HCT116 (cell line): ENCODE measurements at regions not wholly inside any gene's neighbourhood (a gene's known extent, or its start where the extent isn't known, plus 50 kb on each side); places are given as distances from the start of the nearest gene placed in this dataset.

ENCODE experiments used
- CEBPB ChIP-seq: IDR thresholded peaks from 2 replicates; pipeline ENCODE4 v1.6.1; 2012; ENCODE audit warnings: low read depth
- CTCF ChIP-seq, 3 experiments: fragments of 200-600 bp in 1 of 3; sonication (generic) in 1 of 3; IDR thresholded peaks in 2 of 3; conservative IDR thresholded peaks in 1 of 3; 2 replicates each; pipeline ENCODE4 v1.5.1; 2012 to 2017; ENCODE audit warnings: low read depth in 2 of 3, low read length in 2 of 3, antibody characterized with exemption in 1 of 3, borderline replicate concordance in 1 of 3, control low read depth in 1 of 3, mild to moderate bottlenecking in 1 of 3, mixed read lengths in 1 of 3, mixed run types in 1 of 3, moderate library complexity in 1 of 3; ENCODE audit not compliant: insufficient read depth in 1 of 3
- EZH2 ChIP-seq: fragments of 200-600 bp; sonication (generic); IDR thresholded peaks from 2 replicates; pipeline ENCODE4 v1.6.1; 2017; ENCODE audit warnings: antibody characterized with exemption, mixed run types
- EZH2phosphoT487 ChIP-seq: fragments of 200-600 bp; IDR thresholded peaks from 2 replicates; pipeline ENCODE4 v1.6.1; 2018; ENCODE audit warnings: antibody characterized with exemption, borderline replicate concordance
- JUND ChIP-seq: IDR thresholded peaks from 2 replicates; pipeline ENCODE4 v1.6.1; 2012
- MAX ChIP-seq: IDR thresholded peaks from 2 replicates; pipeline ENCODE4 v1.6.1; 2012
- POLR2A ChIP-seq: IDR thresholded peaks from 2 replicates; pipeline ENCODE4 v1.7.0; 2011; ENCODE audit warnings: borderline replicate concordance; ENCODE audit not compliant: insufficient read depth, insufficient read length; ENCODE audit errors: extremely low read depth
- POLR2AphosphoS5 ChIP-seq: IDR thresholded peaks from 2 replicates; pipeline ENCODE4 v1.6.1; 2011; ENCODE audit warnings: mild to moderate bottlenecking, low read depth, low read length, moderate library complexity
- SRF ChIP-seq: IDR thresholded peaks from 2 replicates; pipeline ENCODE4 v1.6.1; 2012; ENCODE audit warnings: low read depth
- YY1 ChIP-seq: IDR thresholded peaks from 2 replicates; pipeline ENCODE4 v1.6.1; 2011; ENCODE audit warnings: low read length, low read depth, moderate library complexity, mild to moderate bottlenecking; ENCODE audit not compliant: insufficient replicate concordance; ENCODE audit errors: extremely low read depth
- ZFX ChIP-seq: fragments of 450-650 bp; IDR thresholded peaks from 2 replicates; pipeline ENCODE4 v1.6.1; 2017

- TF ChIP-seq ZFX (no peak), CTCF (IDR thresholded peaks at IDR 0.05 in 2 of 3, conservative IDR thresholded peaks at IDR 0.05 in 1 of 3; ENCODE audit: borderline replicate concordance in 1 of 3, insufficient read depth in 1 of 3, low read depth in 2 of 3, low read length in 2 of 3) (no peak), EZH2phosphoT487 (no peak), EZH2 (no peak), POLR2AphosphoS5 (no peak), MAX (no peak), POLR2A (no peak), YY1 (no peak), CEBPB (no peak), JUND (no peak), SRF (no peak)
Observed at GRCh38 chr17:70390049-70390448, 220.7 kb downstream of the KCNJ2 start.
